Endodermal cell (in vitro differentiated cells): ENCODE measurements at regions not wholly inside any gene's neighbourhood (a gene's known extent, or its start where the extent isn't known, plus 50 kb on each side); places are given as distances from the start of the nearest gene placed in this dataset.
"Not testable (repeated sequence)": the region's sequence is repeated elsewhere in the genome, so short reads cannot be mapped to it uniquely, and the experiment has no call there.

Experiments
- DNase-seq: peaks from one replicate; pipeline ENCODE4 v3.0.0-alpha.2; 2017
- H3K27ac ChIP-seq: 2 replicates; pipeline ENCODE4 v1.5.1; 2013; ENCODE audit warnings: mild to moderate bottlenecking, low read depth, low read length, moderate library complexity
- H3K27me3 ChIP-seq: 2 replicates; pipeline ENCODE4 v1.6.1; 2013; ENCODE audit warnings: mild to moderate bottlenecking, low read length, moderate library complexity; ENCODE audit not compliant: insufficient read depth, control insufficient read depth, poor library complexity, severe bottlenecking
- H3K36me3 ChIP-seq: 2 replicates; pipeline ENCODE4 v1.7.0; 2013; ENCODE audit warnings: mild to moderate bottlenecking, low read length, moderate library complexity; ENCODE audit not compliant: control insufficient read depth, insufficient read depth
- H3K4me1 ChIP-seq: one replicate; pipeline ENCODE4 v1.7.0; 2013; ENCODE audit warnings: low read length; ENCODE audit not compliant: control insufficient read depth, insufficient read depth
- H3K4me3 ChIP-seq: 2 replicates; pipeline ENCODE4 v1.5.1; 2013; ENCODE audit warnings: mild to moderate bottlenecking, low read length, moderate library complexity
- H3K9ac ChIP-seq: 2 replicates; pipeline ENCODE4 v1.6.1; 2013; ENCODE audit warnings: mild to moderate bottlenecking, low read length, moderate library complexity; ENCODE audit not compliant: poor library complexity, severe bottlenecking; ENCODE audit errors: extremely low read depth
- H3K9me3 ChIP-seq: 2 replicates; pipeline ENCODE4 v1.6.1; 2013; ENCODE audit warnings: mild to moderate bottlenecking, low read length, moderate library complexity; ENCODE audit not compliant: control insufficient read depth
- H3K27ac Mint-ChIP-seq: 2 replicates; pipeline ENCODE4 v1.8.0; 2020; ENCODE audit warnings: mixed read lengths
- H3K27me3 Mint-ChIP-seq: 2 replicates; pipeline ENCODE4 v1.8.0; 2021; ENCODE audit warnings: mild to moderate bottlenecking, mixed read lengths; ENCODE audit not compliant: insufficient read depth
- H3K36me3 Mint-ChIP-seq: 2 replicates; pipeline ENCODE4 v1.8.0; 2020; ENCODE audit warnings: low read depth, mixed read lengths
- H3K4me1 Mint-ChIP-seq: 2 replicates; pipeline ENCODE4 v1.8.0; 2020; ENCODE audit warnings: mixed read lengths
- H3K4me3 Mint-ChIP-seq: 2 replicates; pipeline ENCODE4 v1.8.0; 2020; ENCODE audit warnings: mild to moderate bottlenecking, moderate library complexity, mixed read lengths
- H3K9me3 Mint-ChIP-seq: 2 replicates; pipeline ENCODE4 v1.8.0; 2020; ENCODE audit warnings: mild to moderate bottlenecking, mixed read lengths
- CTCF ChIP-seq: fragments of 200-600 bp; sonication (generic); conservative IDR thresholded peaks from 2 replicates; pipeline ENCODE4 v1.5.0; 2021; ENCODE audit warnings: antibody characterized with exemption, mild to moderate bottlenecking
- WGBS, 2 experiments: methylation state at CpG; one replicate each; pipeline versions ENCODE4 v1.1.5 to v1.1.7; 2013; ENCODE audit warnings: missing lambda C conversion rate in 2 of 2, mixed read lengths in 1 of 2; ENCODE audit not compliant: insufficient coverage in 1 of 2, insufficient read length in 1 of 2; 5-methylcytosine and 5-hydroxymethylcytosine counted together

- Histone ChIP-seq H3K36me3 (no peaks in the 10 kb centered on the region), H3K27ac (no peak overlapping the region), H3K4me1 (no peaks in the 10 kb centered on the region), H3K9ac (no peak overlapping the region), H3K27me3 (no peaks in the 10 kb centered on the region), H3K4me3 (no peak overlapping the region), H3K9me3 (no peaks in the 10 kb centered on the region)
- H3K9me3 Mint-ChIP-seq = no peaks in the 10 kb centered on the region
- peak; percentile 24 for DNase-seq
- peaks cover 3% of the 10 kb centered on the region for H3K27me3 Mint-ChIP-seq
- TF ChIP-seq CTCF = no peak
- H3K27ac Mint-ChIP-seq = peak overlapping the region; percentile 7
- H3K4me3 Mint-ChIP-seq = no peak overlapping the region
- no peaks in the 10 kb centered on the region for H3K36me3 Mint-ChIP-seq
- H3K4me1 Mint-ChIP-seq = peaks cover 9% of the 10 kb centered on the region
- 85 to 92% methylated on average over 2 to 4 of the region's 4 CpGs for WGBS, 2 experiments
Observed at GRCh38 chr15:77921664-77922063, 155.8 kb downstream of the TBC1D2B start.

DNA sequence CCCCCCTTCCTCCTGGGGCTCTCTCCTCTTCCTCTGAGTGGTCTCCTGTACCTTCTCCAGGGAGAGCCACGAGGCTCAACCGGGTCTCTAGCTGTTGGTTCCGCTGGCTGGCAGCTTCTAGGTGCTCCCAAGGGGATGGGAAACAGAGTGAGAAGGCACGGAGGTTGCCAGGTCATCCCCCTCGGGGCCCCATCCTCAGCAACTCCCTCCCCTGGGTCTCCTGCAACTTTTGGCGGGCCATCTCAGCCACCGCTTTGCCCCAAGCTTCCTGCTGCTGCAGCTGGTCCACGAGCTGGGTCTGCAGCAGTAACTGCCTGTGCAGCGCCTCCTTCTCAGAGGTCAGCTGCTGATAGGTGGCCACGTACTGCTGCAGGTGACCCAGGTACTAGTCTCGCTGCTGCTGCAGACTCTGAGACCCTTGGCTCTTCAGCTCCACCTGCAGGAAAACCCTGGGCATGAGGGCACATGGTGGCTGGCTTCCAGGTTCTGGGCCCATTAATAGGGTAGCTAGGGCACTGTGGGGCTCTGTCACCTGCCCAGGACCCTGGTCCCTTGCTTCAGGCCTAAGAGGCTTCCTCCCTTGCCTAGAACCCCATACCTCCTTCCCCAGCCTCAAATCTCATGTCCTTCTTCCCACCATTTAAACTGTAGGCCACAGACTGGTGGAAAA lies 160.4 kb downstream of the TBC1D2B start:
- H3K27me3 ChIP-seq, H3K36me3 ChIP-seq, H3K9me3 ChIP-seq, H3K9me3 Mint-ChIP-seq, H3K4me1 Mint-ChIP-seq, H3K9ac ChIP-seq, H3K27ac Mint-ChIP-seq, H3K4me3 Mint-ChIP-seq, H3K27me3 Mint-ChIP-seq, H3K27ac ChIP-seq, H3K4me1 ChIP-seq, H3K4me3 ChIP-seq, H3K36me3 Mint-ChIP-seq: not testable (repeated sequence)
- 100% methylated on average over 5 of the region's 11 CpGs; no CpG with 5 or more reads in 1 of the 2 experiments for WGBS, 2 experiments
- DNase-seq = peak; percentile 65
- peak; percentile 65 for TF ChIP-seq CTCF

GRCh38 chr15:77915961-77916330 lies 161.6 kb downstream of the TBC1D2B start:
- H3K27ac Mint-ChIP-seq, H3K27ac ChIP-seq, H3K9ac ChIP-seq, H3K36me3 Mint-ChIP-seq, H3K27me3 ChIP-seq, H3K9me3 ChIP-seq, H3K27me3 Mint-ChIP-seq, H3K4me3 Mint-ChIP-seq, H3K4me1 Mint-ChIP-seq, H3K4me1 ChIP-seq, H3K4me3 ChIP-seq, H3K36me3 ChIP-seq, H3K9me3 Mint-ChIP-seq: not testable (repeated sequence)
- peak; percentile 14 for DNase-seq
- 91 to 100% methylated on average over 2 to 6 of the region's 6 CpGs for WGBS, 2 experiments
